HEK293 (cell line): ENCODE measurements at regions not wholly inside any gene's neighbourhood (a gene's known extent, or its start where the extent isn't known, plus 50 kb on each side); places are given as distances from the start of the nearest gene placed in this dataset.

ENCODE experiments used
- MYNN ChIP-seq: fragments of 450-650 bp; formaldehyde crosslinking; IDR thresholded peaks from 2 replicates; pipeline ENCODE4 v1.5.1; 2016; ENCODE audit warnings: missing biosample characterization, missing genetic modification characterization, borderline replicate concordance
- ZNF138 ChIP-seq: fragments of 450-650 bp; formaldehyde crosslinking; IDR thresholded peaks from 2 replicates; pipeline ENCODE4 v1.5.1; 2016; ENCODE audit warnings: missing biosample characterization, missing genetic modification characterization, borderline replicate concordance
- ZNF16 ChIP-seq: fragments of 450-650 bp; formaldehyde crosslinking; IDR thresholded peaks from 2 replicates; pipeline ENCODE4 v1.5.1; 2016; ENCODE audit warnings: low read depth, missing biosample characterization, missing genetic modification characterization
- ZNF175 ChIP-seq: fragments of 450-650 bp; formaldehyde crosslinking; IDR thresholded peaks from 2 replicates; pipeline ENCODE4 v1.5.1; 2016; ENCODE audit warnings: missing biosample characterization, missing genetic modification characterization
- ZNF274 ChIP-seq, 2 experiments: fragments of 200-500 bp in 1 of 2; fragments of 450-650 bp in 1 of 2; sonication (Bioruptor generic) in 1 of 2; formaldehyde crosslinking in 1 of 2; IDR thresholded peaks; 2 replicates each; pipeline versions ENCODE4 v1.5.1 to v1.6.1; 2014 to 2016; ENCODE audit warnings: borderline replicate concordance in 1 of 2, inconsistent platforms in 1 of 2, low read length in 1 of 2, missing biosample characterization in 1 of 2, missing genetic modification characterization in 1 of 2
- ZNF510 ChIP-seq: fragments of 450-650 bp; formaldehyde crosslinking; IDR thresholded peaks from 2 replicates; pipeline ENCODE4 v1.5.1; 2018; ENCODE audit warnings: mild to moderate bottlenecking, missing genetic modification characterization, missing biosample characterization; ENCODE audit not compliant: insufficient replicate concordance
- ZNF629 ChIP-seq: fragments of 450-650 bp; formaldehyde crosslinking; IDR thresholded peaks from 2 replicates; pipeline ENCODE4 v1.5.1; 2017; ENCODE audit warnings: missing biosample characterization, missing genetic modification characterization
- ZNF776 ChIP-seq: fragments of 450-650 bp; formaldehyde crosslinking; IDR thresholded peaks from 2 replicates; pipeline ENCODE4 v1.5.0; 2017; ENCODE audit warnings: missing biosample characterization, missing genetic modification characterization, borderline replicate concordance
- ZNF777 ChIP-seq: fragments of 450-650 bp; formaldehyde crosslinking; IDR thresholded peaks from 2 replicates; pipeline ENCODE4 v1.5.1; 2017; ENCODE audit warnings: missing biosample characterization, missing genetic modification characterization, borderline replicate concordance
- TF ChIP-seq, protein P1 (sequence below): fragments of 450-650 bp; formaldehyde crosslinking; conservative IDR thresholded peaks from 2 replicates; pipeline ENCODE4 v1.5.1; 2016; ENCODE audit warnings: low read depth, missing biosample characterization, missing genetic modification characterization
- TF ChIP-seq, protein P2 (sequence below): fragments of 450-650 bp; formaldehyde crosslinking; IDR thresholded peaks from 2 replicates; pipeline ENCODE4 v1.5.1; 2016; ENCODE audit warnings: missing biosample characterization, missing genetic modification characterization

DNA sequence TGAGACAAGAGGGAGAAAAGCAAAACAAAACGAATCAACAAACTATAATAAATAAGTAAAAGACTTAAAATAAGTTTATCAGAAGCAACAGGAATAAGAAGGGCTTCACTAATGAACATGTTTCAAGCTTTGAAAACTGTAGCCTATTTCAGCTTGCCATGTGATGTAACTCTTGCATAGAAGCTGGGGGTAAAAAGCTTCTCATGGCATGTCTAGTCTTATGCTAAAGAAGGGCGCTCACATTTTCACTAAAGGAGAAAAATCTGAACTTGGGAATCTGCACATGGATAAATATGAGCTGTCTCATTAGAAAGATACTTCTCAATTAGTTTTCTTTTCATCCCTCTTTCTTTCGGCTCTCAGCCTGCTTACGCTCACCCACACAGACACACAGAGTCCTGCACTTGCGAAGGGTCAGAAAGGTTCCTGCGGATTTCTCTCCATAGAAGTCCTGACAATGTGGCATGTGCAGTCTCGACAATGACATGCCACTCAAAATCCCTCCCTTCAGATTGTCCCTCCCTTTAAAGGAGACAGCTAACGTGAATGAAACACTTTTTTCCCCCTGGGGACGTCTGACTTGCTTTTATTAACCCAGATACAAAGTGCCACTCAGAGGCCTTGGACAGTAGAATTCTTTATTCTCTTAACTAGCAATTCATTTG lies 568.9 kb upstream of the NR2F2 start:
- TF ChIP-seq ZNF138 (tag by site-specific recombination), result no peak
- TF ChIP-seq MYNN (tag by site-specific recombination), result no peak
- no peak for TF ChIP-seq ZNF776 (tag by site-specific recombination)
- TF ChIP-seq, protein P1, sequence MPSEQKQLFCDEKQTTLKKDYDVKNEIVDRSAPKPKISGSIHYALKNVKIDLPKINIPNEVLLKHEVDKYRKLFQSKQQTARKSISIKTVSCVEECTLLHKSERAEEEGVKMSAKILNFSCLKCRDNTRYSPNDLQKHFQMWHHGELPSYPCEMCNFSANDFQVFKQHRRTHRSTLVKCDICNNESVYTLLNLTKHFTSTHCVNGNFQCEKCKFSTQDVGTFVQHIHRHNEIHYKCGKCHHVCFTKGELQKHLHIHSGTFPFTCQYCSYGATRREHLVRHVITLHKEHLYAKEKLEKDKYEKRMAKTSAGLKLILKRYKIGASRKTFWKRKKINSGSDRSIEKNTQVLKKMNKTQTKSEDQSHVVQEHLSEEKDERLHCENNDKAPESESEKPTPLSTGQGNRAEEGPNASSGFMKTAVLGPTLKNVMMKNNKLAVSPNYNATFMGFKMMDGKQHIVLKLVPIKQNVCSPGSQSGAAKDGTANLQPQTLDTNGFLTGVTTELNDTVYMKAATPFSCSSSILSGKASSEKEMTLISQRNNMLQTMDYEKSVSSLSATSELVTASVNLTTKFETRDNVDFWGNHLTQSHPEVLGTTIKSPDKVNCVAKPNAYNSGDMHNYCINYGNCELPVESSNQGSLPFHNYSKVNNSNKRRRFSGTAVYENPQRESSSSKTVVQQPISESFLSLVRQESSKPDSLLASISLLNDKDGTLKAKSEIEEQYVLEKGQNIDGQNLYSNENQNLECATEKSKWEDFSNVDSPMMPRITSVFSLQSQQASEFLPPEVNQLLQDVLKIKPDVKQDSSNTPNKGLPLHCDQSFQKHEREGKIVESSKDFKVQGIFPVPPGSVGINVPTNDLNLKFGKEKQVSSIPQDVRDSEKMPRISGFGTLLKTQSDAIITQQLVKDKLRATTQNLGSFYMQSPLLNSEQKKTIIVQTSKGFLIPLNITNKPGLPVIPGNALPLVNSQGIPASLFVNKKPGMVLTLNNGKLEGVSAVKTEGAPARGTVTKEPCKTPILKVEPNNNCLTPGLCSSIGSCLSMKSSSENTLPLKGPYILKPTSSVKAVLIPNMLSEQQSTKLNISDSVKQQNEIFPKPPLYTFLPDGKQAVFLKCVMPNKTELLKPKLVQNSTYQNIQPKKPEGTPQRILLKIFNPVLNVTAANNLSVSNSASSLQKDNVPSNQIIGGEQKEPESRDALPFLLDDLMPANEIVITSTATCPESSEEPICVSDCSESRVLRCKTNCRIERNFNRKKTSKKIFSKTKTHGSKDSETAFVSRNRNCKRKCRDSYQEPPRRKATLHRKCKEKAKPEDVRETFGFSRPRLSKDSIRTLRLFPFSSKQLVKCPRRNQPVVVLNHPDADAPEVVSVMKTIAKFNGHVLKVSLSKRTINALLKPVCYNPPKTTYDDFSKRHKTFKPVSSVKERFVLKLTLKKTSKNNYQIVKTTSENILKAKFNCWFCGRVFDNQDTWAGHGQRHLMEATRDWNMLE (tag by site-specific recombination), result no peak
- TF ChIP-seq ZNF629 (tag by site-specific recombination), result no peak
- TF ChIP-seq, protein P2, sequence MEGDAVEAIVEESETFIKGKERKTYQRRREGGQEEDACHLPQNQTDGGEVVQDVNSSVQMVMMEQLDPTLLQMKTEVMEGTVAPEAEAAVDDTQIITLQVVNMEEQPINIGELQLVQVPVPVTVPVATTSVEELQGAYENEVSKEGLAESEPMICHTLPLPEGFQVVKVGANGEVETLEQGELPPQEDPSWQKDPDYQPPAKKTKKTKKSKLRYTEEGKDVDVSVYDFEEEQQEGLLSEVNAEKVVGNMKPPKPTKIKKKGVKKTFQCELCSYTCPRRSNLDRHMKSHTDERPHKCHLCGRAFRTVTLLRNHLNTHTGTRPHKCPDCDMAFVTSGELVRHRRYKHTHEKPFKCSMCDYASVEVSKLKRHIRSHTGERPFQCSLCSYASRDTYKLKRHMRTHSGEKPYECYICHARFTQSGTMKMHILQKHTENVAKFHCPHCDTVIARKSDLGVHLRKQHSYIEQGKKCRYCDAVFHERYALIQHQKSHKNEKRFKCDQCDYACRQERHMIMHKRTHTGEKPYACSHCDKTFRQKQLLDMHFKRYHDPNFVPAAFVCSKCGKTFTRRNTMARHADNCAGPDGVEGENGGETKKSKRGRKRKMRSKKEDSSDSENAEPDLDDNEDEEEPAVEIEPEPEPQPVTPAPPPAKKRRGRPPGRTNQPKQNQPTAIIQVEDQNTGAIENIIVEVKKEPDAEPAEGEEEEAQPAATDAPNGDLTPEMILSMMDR (tag by site-specific recombination), result no peak
- no peak for TF ChIP-seq ZNF274 (IDR thresholded peaks at IDR 0.05; ENCODE audit: low read length)
- TF ChIP-seq ZNF274 (tag by site-specific recombination; IDR thresholded peaks at IDR 0.05; ENCODE audit: borderline replicate concordance), result no peak
- TF ChIP-seq ZNF175 (tag by site-specific recombination), result no peak
- TF ChIP-seq ZNF777 (tag by site-specific recombination), result no peak
- TF ChIP-seq ZNF510, result no peak
- no peak for TF ChIP-seq ZNF16 (tag by site-specific recombination)
